ENCODE measurements at regions not wholly inside any gene's neighbourhood (a gene's known extent, or its start where the extent isn't known, plus 50 kb on each side); places are given as distances from the start of the nearest gene placed in this dataset.

DNA sequence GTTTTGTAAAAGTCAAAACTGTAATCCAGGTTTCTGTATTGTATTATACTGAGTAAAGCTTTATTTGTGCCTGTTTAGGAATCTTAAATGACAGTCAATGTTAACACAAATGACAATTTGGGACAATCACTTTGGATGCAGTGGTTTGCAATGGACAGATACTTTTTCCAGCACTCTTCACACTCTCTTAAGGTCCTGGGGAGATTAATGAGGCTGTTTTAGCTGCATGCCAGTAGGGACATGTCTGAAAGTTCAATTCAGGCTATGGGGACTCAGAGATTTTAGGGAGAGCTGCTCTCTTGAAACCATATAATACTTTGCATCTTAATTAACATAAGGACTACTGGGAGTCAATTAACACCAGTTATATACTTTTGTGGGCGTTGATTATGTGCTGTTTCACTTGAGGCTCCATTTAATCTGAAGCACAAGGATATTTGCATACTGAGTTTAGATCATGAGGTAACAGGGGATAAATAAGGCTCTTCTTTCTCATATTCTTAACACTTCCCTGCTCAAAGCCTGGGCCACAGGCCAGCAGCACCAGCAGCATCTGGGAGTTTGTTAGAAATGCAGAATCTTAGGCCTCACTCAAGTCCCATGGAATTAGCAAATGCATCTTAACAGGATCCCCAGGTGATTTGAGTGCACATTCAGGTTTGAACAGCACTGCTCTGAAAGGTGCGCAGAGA, 972.8 kb downstream of the PLOD2 start:
- peaks cover 0 to 5% of the 10 kb centered on the region in 2 donors for H3K9me3 ChIP-seq
- intact Hi-C loops (cut with DNase I), result no loop called here
- no peaks in the 10 kb centered on the region for H3K36me3 ChIP-seq
- H3K27ac ChIP-seq, result no peak overlapping the region
- no peak for TF ChIP-seq CTCF (IDR thresholded peaks at IDR 0.05)
- H3K4me3 ChIP-seq, result no peak overlapping the region
- no peaks in the 10 kb centered on the region for H3K4me1 ChIP-seq
- no peaks in the 10 kb centered on the region for H3K27me3 ChIP-seq
- DNase-seq (ENCODE audit: low spot score in 2 of 2), result no peak

GRCh38 chr3:145190138-145190537, 970.8 kb downstream of the PLOD2 start:
- Histone ChIP-seq H3K27me3 (no peaks in the 10 kb centered on the region), H3K27ac (no peak overlapping the region), H3K4me3 (no peak overlapping the region), H3K36me3 (no peaks in the 10 kb centered on the region), H3K4me1 (no peaks in the 10 kb centered on the region), H3K9me3 (peaks cover 0 to 5% of the 10 kb centered on the region in 2 donors)
- TF ChIP-seq CTCF (IDR thresholded peaks at IDR 0.05), result no peak
- intact Hi-C loops (cut with DNase I), result no loop called here
- DNase-seq (ENCODE audit: low spot score in 2 of 2), result no peak

DNA sequence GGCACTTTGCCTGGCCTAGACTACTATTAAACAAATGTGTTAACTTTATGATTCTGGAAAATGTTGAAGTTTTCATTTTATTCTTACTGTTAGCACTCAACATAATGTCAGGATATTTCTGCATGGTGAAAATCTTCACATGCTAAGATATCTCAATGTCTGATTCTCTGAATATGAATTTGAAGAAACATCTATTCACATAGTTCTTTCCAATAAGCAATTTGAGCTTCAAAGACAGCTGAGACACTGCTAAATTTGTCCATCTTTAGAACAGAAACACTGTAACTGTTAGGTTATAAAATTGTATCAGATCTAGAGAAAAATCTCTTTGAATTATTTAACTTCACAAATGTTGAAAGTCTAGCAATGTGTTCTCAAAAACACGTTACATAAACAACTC, 970.2 kb downstream of the PLOD2 start:
- no peak overlapping the region for H3K4me3 ChIP-seq
- no peaks in the 10 kb centered on the region for H3K4me1 ChIP-seq
- peaks cover 0 to 5% of the 10 kb centered on the region in 2 donors for H3K9me3 ChIP-seq
- H3K36me3 ChIP-seq, result no peaks in the 10 kb centered on the region
- H3K27me3 ChIP-seq, result no peaks in the 10 kb centered on the region
- H3K27ac ChIP-seq, result no peak overlapping the region
- no peak for TF ChIP-seq CTCF (IDR thresholded peaks at IDR 0.05)
- intact Hi-C loops (cut with DNase I), result no loop called here
- DNase-seq (ENCODE audit: low spot score in 2 of 2), result no peak

- H3K4me3 ChIP-seq, result no peak overlapping the region
- TF ChIP-seq CTCF (IDR thresholded peaks at IDR 0.05), result no peak
- H3K27ac ChIP-seq, result no peak overlapping the region
- H3K9me3 ChIP-seq, result peaks cover 0 to 5% of the 10 kb centered on the region in 2 donors
- intact Hi-C loops (cut with DNase I), result no loop called here
- H3K36me3 ChIP-seq, result no peaks in the 10 kb centered on the region
- H3K27me3 ChIP-seq, result no peaks in the 10 kb centered on the region
- no peak for DNase-seq (ENCODE audit: low spot score in 2 of 2)
- no peaks in the 10 kb centered on the region for H3K4me1 ChIP-seq
These were observed 969.4 kb downstream of the PLOD2 start for GRCh38 chr3:145191543-145191942.

- intact Hi-C loops (cut with DNase I), result no loop called here
- H3K4me3 ChIP-seq, result no peak overlapping the region
- peaks cover 0 to 10% of the 10 kb centered on the region in 2 donors for H3K9me3 ChIP-seq
- no peak for TF ChIP-seq CTCF (IDR thresholded peaks at IDR 0.05)
- no peak overlapping the region for H3K27ac ChIP-seq
- no peaks in the 10 kb centered on the region for H3K4me1 ChIP-seq
- no peaks in the 10 kb centered on the region for H3K27me3 ChIP-seq
- no peak for DNase-seq (ENCODE audit: low spot score in 2 of 2)
- H3K36me3 ChIP-seq, result no peaks in the 10 kb centered on the region
These were observed 963.7 kb downstream of the PLOD2 start for GRCh38 chr3:145197051-145197820.
